ENCODE measurements at regions not wholly inside any gene's neighbourhood (a gene's known extent, or its start where the extent isn't known, plus 50 kb on each side); places are given as distances from the start of the nearest gene placed in this dataset.
A peak's percentile ranks its signal among the peaks of the same experiment; 100 is the strongest.

DNA sequence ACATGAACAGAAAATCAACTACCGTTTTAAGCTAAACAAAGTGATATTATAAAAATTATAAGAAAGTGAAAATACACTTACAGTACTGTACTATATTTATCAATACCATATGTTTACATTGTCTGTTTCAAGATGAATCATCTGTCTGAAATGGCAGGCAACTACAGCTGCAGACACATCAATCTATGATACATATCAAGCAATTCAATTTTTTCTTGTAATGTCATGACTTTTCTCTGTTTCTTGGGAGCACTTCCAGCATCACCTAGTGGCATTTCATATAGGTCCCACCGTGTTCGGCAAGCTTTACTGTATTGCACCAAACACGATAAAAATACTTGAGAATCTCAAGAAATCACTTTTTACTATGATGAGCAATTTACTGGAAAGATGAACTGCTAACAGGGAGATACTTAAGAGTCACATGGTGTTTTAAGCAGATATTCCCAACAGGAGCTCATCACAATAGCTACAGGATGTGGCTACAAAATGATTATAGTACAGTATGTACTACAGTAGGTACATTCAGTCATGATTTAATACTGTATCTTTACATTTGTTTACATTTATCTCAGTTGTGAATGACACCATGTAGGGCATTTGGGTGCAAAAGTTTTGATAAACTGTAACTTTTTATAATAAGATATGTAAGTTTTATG lies 207.4 kb downstream of the ADAM29 start:
- FAIRE-seq (no peak), DNase-seq (ENCODE audit: low read depth in 1 of 2, low spot score in 2 of 2) (no peak)
- Histone ChIP-seq H4K91ac (replicated peaks; ENCODE audit: insufficient read length, low read length) (no peak overlapping the region), H2AK5ac (ENCODE audit: low read depth, low read length) (no peak overlapping the region), H3K4me2 (ENCODE audit: insufficient read depth in 1 of 2, low read depth in 2 of 2, low read length in 2 of 2) (no peak overlapping the region), H3K14ac (ENCODE audit: insufficient read length) (no peak overlapping the region), H4K5ac (ENCODE audit: insufficient read length, low read depth, low read length) (no peak overlapping the region), H3K79me1 (ENCODE audit: low read depth, low read length) (no peaks in the 10 kb centered on the region), H3K4me1 (replicated peaks in 1 of 4; ENCODE audit: control insufficient read depth in 3 of 4, insufficient read depth in 4 of 4, low read length in 3 of 4) (no peaks in the 10 kb centered on the region), H3K9me3 (ENCODE audit: insufficient read depth in 2 of 2, low read depth in 1 of 2, low read length in 1 of 2) (peaks cover under 1 to 3% of the 10 kb centered on the region in 2 experiments; a peak in 1 of 4 replicates), H3K27me3 (replicated peaks in 1 of 4; ENCODE audit: control insufficient read depth in 3 of 4, extremely low read depth in 1 of 4, insufficient read depth in 3 of 4, low read length in 3 of 4) (no peaks in the 10 kb centered on the region), H3K9ac (replicated peaks in 1 of 4; ENCODE audit: extremely low read depth in 1 of 4, low read depth in 3 of 4, low read length in 3 of 4) (peak overlapping the region in 1 of 4 experiments; percentile 9; a peak in 1 of 7 replicates), H3K36me3 (ENCODE audit: control insufficient read depth in 2 of 4, insufficient read depth in 4 of 4, low read length in 3 of 4) (no peaks in the 10 kb centered on the region; a peak in 1 of 8 replicates), H2BK12ac (ENCODE audit: low read depth, low read length) (no peak overlapping the region), H4K20me1 (replicated peaks in 1 of 2; ENCODE audit: control insufficient read depth in 1 of 2, insufficient read depth in 2 of 2, low read length in 2 of 2) (no peaks in the 10 kb centered on the region), H2BK5ac (ENCODE audit: low read depth, low read length) (no peak overlapping the region), H3K4me3 (ENCODE audit: extremely low read depth in 1 of 4, insufficient read depth in 2 of 4, low read depth in 3 of 4, low read length in 4 of 4) (no peak overlapping the region), H2BK15ac (ENCODE audit: low read length) (no peak overlapping the region), H3K23me2 (ENCODE audit: low read depth, low read length) (no peaks in the 10 kb centered on the region), H4K8ac (ENCODE audit: extremely low read depth, insufficient read depth, low read length) (no peak overlapping the region), H2BK20ac (ENCODE audit: low read length) (no peak overlapping the region), H2BK120ac (replicated peaks; ENCODE audit: low read depth, low read length) (no peak overlapping the region), H3K4ac (replicated peaks; ENCODE audit: insufficient read length, low read depth, low read length) (no peak overlapping the region), H3K56ac (replicated peaks; ENCODE audit: insufficient read length, low read depth, low read length) (no peak overlapping the region), H3K79me2 (ENCODE audit: control insufficient read depth in 1 of 2, insufficient read depth in 2 of 2, low read length in 2 of 2) (no peaks in the 10 kb centered on the region), H3K23ac (ENCODE audit: insufficient read length) (no peak overlapping the region), H3K27ac (ENCODE audit: low read depth, low read length) (no peak overlapping the region), H2AFZ (ENCODE audit: low read length) (no peak overlapping the region), H3K18ac (ENCODE audit: extremely low read depth, low read length) (no peak overlapping the region)
- WGBS, 2 experiments (ENCODE audit: extremely low coverage in 1 of 2, insufficient coverage in 1 of 2, insufficient read length in 1 of 2, insufficient replicate concordance in 2 of 2, low coverage in 1 of 2, low lambda C conversion rate in 2 of 2, missing lambda C conversion rate in 1 of 2): 96% methylated on average over 4 of the region's 4 CpGs; no CpG with 5 or more reads in 1 of the 2 experiments
- CTCF ChIA-PET (ENCODE audit: partially characterized antibody): interaction anchor here (1.1 kb wide), 2 partner anchors 9 to 335 kb away, joined by 3 read pairs; no protein-coding TSS in a partner anchor
- POLR2A ChIA-PET (ENCODE audit: partially characterized antibody): interaction anchor here (0.6 kb wide), 1 partner anchor 168 kb away, joined by 3 read pairs; no protein-coding TSS in a partner anchor
- no peak for TF ChIP-seq HDAC6 (IDR thresholded peaks at IDR 0.05; ENCODE audit: low read depth, low read length)
- TF ChIP-seq SP2 (IDR thresholded peaks at IDR 0.05; ENCODE audit: low read length): no peak
- no peak for TF ChIP-seq KDM4A (IDR thresholded peaks at IDR 0.05; ENCODE audit: low read depth, low read length, severe bottlenecking)
- TF ChIP-seq SAP30 (IDR thresholded peaks at IDR 0.05; ENCODE audit: insufficient read depth, insufficient replicate concordance, low read length): no peak
- TF ChIP-seq POLR2A (IDR thresholded peaks at IDR 0.05; ENCODE audit: control extremely low read depth in 1 of 2, low read depth in 2 of 2, low read length in 2 of 2): no peak
- TF ChIP-seq EP300 (IDR thresholded peaks at IDR 0.05; ENCODE audit: borderline replicate concordance in 1 of 2, low read depth in 2 of 2, low read length in 2 of 2): no peak
- no peak for TF ChIP-seq HDAC2 (IDR thresholded peaks at IDR 0.05; ENCODE audit: borderline replicate concordance in 1 of 2, low read depth in 2 of 2, low read length in 2 of 2)
- no peak for TF ChIP-seq TBP (IDR thresholded peaks at IDR 0.05; ENCODE audit: low read depth, low read length)
- TF ChIP-seq RXRA (IDR thresholded peaks at IDR 0.05; ENCODE audit: insufficient read depth, low read depth, low read length): no peak
- TF ChIP-seq RNF2 (IDR thresholded peaks at IDR 0.05; ENCODE audit: borderline replicate concordance, low read depth, low read length, missing control alignments, poor library complexity, severe bottlenecking): no peak
- no peak for TF ChIP-seq SP4 (IDR thresholded peaks at IDR 0.05; ENCODE audit: low read length)
- TF ChIP-seq KDM1A (IDR thresholded peaks at IDR 0.05; ENCODE audit: borderline replicate concordance, low read length): no peak
- no peak for TF ChIP-seq SIX5 (IDR thresholded peaks at IDR 0.05; ENCODE audit: low read depth, low read length)

Measured in H1 (cell line).